Natural killer cell (primary cell): ENCODE measurements at regions not wholly inside any gene's neighbourhood (a gene's known extent, or its start where the extent isn't known, plus 50 kb on each side); places are given as distances from the start of the nearest gene placed in this dataset.

Experiments
- ATAC-seq, 3 donors: fragments of 150-1000 bp in 2 of 3; fragments of 200-7000 bp in 1 of 3; cut with Tn5 transposase; 1 replicate in 1 of 3; 2 replicates in 2 of 3; pipeline ENCODE4 v1.10.0; 2021; ENCODE audit warnings: mild to moderate bottlenecking in 2 of 3, moderate library complexity in 2 of 3
- DNase-seq, 2 donors: peaks; one replicate each; pipeline versions ENCODE4 v3.0.0 to v3.0.0-alpha.2; 2013 to 2021; ENCODE audit warnings: mixed read lengths in 1 of 2
- H3K27ac ChIP-seq: one replicate; pipeline ENCODE4 v1.5.1; 2013; ENCODE audit warnings: mild to moderate bottlenecking, low read length
- H3K27me3 ChIP-seq: one replicate; pipeline ENCODE4 v1.6.1; 2013; ENCODE audit warnings: low read length; ENCODE audit not compliant: control insufficient read depth, insufficient read depth
- H3K36me3 ChIP-seq: one replicate; pipeline ENCODE4 v1.6.1; 2013; ENCODE audit warnings: low read length; ENCODE audit not compliant: control insufficient read depth, insufficient read depth
- H3K4me1 ChIP-seq: one replicate; pipeline ENCODE4 v1.6.1; 2013; ENCODE audit warnings: low read length; ENCODE audit not compliant: control insufficient read depth, insufficient read depth
- H3K4me3 ChIP-seq: one replicate; pipeline ENCODE4 v1.5.1; 2013; ENCODE audit warnings: low read length
- H3K9me3 ChIP-seq: one replicate; pipeline ENCODE4 v1.6.1; 2013; ENCODE audit warnings: low read length; ENCODE audit not compliant: control insufficient read depth, insufficient read depth
- H3K27ac Mint-ChIP-seq, 2 donors: one replicate each; pipeline ENCODE4 v1.8.0; 2022; ENCODE audit warnings: mild to moderate bottlenecking in 2 of 2, mixed read lengths in 2 of 2, moderate library complexity in 1 of 2
- H3K27me3 Mint-ChIP-seq, 2 donors: one replicate each; pipeline ENCODE4 v1.8.0; 2022; ENCODE audit warnings: low read depth in 2 of 2, mixed read lengths in 2 of 2
- H3K36me3 Mint-ChIP-seq: one replicate; pipeline ENCODE4 v1.8.0; 2022; ENCODE audit warnings: mixed read lengths
- H3K4me1 Mint-ChIP-seq, 2 donors: one replicate each; pipeline ENCODE4 v1.8.0; 2022; ENCODE audit warnings: mixed read lengths in 2 of 2
- H3K4me3 Mint-ChIP-seq: one replicate; pipeline ENCODE4 v1.8.0; 2022; ENCODE audit warnings: mild to moderate bottlenecking, moderate library complexity, mixed read lengths
- H3K9me3 Mint-ChIP-seq, 2 donors: one replicate each; pipeline ENCODE4 v1.8.0; 2022; ENCODE audit warnings: mixed read lengths in 2 of 2
- WGBS: methylation state at CpG from one replicate; pipeline ENCODE4 v1.1.7; 2013; ENCODE audit warnings: missing lambda C conversion rate; ENCODE audit not compliant: insufficient coverage; 5-methylcytosine and 5-hydroxymethylcytosine counted together
- intact Hi-C: fragments of 100-400 bp; cut with micrococcal nuclease; formaldehyde crosslinking; loops from one replicate; pipeline ENCODE4 v1.14.2; 2022
- TF ChIP-seq, protein P1 (sequence below): fragments of 200-600 bp; IDR thresholded peaks from one replicate; pipeline ENCODE4 v1.8.0; 2022; ENCODE audit warnings: antibody characterized with exemption

DNA sequence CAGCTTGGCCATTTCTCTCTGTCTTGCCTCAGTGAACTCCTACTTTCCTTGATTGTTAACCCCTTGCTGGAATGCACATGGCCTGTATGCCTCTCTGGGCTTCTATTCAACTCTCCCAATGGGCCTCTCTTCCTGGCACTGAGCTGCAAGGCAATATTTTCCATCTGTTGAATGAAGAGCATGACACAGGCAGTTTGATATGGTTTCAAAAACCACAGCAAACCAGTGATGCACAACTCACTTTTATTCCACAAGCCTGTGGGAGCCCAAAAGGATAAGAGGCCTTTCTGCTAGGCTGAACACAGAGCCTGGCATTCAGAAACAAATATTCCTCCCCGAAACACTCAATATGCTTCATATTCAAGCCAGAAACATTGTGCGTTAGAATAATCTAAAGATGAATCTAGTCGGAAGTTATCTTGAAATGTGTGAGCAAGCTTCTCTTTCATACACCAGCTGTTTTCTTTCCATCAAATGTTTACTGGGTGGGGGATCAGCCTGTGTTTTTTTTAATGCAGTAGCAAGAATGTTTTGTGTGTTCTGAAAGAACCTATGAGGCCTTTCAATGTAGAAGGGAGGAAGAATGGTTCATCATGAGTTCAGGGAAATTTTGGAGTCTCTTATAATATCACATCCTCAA, 443.1 kb upstream of the SPRY2 start:
- Mint-ChIP-seq H3K27ac (no peak overlapping the region), H3K36me3 (no peaks in the 10 kb centered on the region), H3K9me3 (no peaks in the 10 kb centered on the region), H3K4me3 (no peak overlapping the region), H3K4me1 (no peaks in the 10 kb centered on the region), H3K27me3 (no peaks in the 10 kb centered on the region)
- 80% methylated on average over 1 of the region's 3 CpGs for WGBS
- Histone ChIP-seq H3K36me3 (no peaks in the 10 kb centered on the region), H3K27me3 (no peaks in the 10 kb centered on the region), H3K9me3 (no peaks in the 10 kb centered on the region), H3K4me3 (no peak overlapping the region), H3K4me1 (no peaks in the 10 kb centered on the region), H3K27ac (no peak overlapping the region)
- intact Hi-C loops: no loop called here
- no peak for ATAC-seq
- DNase-seq: no peak
- TF ChIP-seq, protein P1, sequence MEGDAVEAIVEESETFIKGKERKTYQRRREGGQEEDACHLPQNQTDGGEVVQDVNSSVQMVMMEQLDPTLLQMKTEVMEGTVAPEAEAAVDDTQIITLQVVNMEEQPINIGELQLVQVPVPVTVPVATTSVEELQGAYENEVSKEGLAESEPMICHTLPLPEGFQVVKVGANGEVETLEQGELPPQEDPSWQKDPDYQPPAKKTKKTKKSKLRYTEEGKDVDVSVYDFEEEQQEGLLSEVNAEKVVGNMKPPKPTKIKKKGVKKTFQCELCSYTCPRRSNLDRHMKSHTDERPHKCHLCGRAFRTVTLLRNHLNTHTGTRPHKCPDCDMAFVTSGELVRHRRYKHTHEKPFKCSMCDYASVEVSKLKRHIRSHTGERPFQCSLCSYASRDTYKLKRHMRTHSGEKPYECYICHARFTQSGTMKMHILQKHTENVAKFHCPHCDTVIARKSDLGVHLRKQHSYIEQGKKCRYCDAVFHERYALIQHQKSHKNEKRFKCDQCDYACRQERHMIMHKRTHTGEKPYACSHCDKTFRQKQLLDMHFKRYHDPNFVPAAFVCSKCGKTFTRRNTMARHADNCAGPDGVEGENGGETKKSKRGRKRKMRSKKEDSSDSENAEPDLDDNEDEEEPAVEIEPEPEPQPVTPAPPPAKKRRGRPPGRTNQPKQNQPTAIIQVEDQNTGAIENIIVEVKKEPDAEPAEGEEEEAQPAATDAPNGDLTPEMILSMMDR: no peak

GRCh38 chr13:80782441-80782840, 441.5 kb upstream of the SPRY2 start:
- TF ChIP-seq, protein P1: no peak
- H3K36me3 Mint-ChIP-seq: no peaks in the 10 kb centered on the region
- H3K27ac Mint-ChIP-seq: no peak overlapping the region
- Histone ChIP-seq H3K4me1 (no peaks in the 10 kb centered on the region), H3K9me3 (no peaks in the 10 kb centered on the region), H3K27ac (no peak overlapping the region), H3K4me3 (no peak overlapping the region), H3K36me3 (no peaks in the 10 kb centered on the region), H3K27me3 (no peaks in the 10 kb centered on the region)
- no CpG with 5 or more reads among the region's 1 CpG for WGBS
- no peaks in the 10 kb centered on the region for H3K9me3 Mint-ChIP-seq
- no peaks in the 10 kb centered on the region for H3K27me3 Mint-ChIP-seq
- ATAC-seq (no peak), DNase-seq (no peak)
- H3K4me3 Mint-ChIP-seq: no peak overlapping the region
- H3K4me1 Mint-ChIP-seq: no peaks in the 10 kb centered on the region
- intact Hi-C loops: no loop called here

GRCh38 chr13:80778297-80778696, 437.4 kb upstream of the SPRY2 start:
- Histone ChIP-seq H3K9me3 (no peaks in the 10 kb centered on the region), H3K4me3 (no peak overlapping the region), H3K36me3 (no peaks in the 10 kb centered on the region), H3K27me3 (no peaks in the 10 kb centered on the region), H3K27ac (no peak overlapping the region), H3K4me1 (no peaks in the 10 kb centered on the region)
- H3K4me1 Mint-ChIP-seq: no peaks in the 10 kb centered on the region
- WGBS: 100% methylated on average over 1 of the region's 1 CpG
- no peaks in the 10 kb centered on the region for H3K27me3 Mint-ChIP-seq
- intact Hi-C loops: no loop called here
- no peak for DNase-seq
- ATAC-seq: no peak
- TF ChIP-seq, protein P1: no peak
- no peak overlapping the region for H3K27ac Mint-ChIP-seq
- H3K36me3 Mint-ChIP-seq: no peaks in the 10 kb centered on the region
- no peak overlapping the region for H3K4me3 Mint-ChIP-seq
- H3K9me3 Mint-ChIP-seq: no peaks in the 10 kb centered on the region

DNA sequence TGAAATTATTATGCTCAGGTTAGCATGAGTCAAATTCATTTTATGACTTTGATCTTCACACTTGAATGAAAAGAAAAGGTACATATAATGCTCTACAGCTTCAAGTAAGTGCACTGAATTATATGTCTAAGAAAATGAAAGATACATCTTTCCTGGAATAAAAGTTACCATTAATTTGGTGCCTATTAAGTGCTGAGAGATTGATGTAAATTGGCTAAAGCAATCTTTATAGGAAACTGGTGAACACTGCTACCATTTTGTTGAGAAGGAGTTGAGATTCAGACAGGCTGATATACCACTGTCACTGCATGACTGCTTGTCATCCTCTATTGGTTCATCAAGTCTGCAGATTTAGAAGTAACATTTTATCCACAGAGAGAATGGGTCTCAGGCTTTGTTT, 416.8 kb upstream of the SPRY2 start:
- Mint-ChIP-seq H3K36me3 (no peaks in the 10 kb centered on the region), H3K27ac (no peak overlapping the region), H3K4me3 (no peak overlapping the region), H3K27me3 (peaks cover 8 to 50% of the 10 kb centered on the region in 2 donors), H3K9me3 (no peaks in the 10 kb centered on the region), H3K4me1 (peaks cover 0 to 4% of the 10 kb centered on the region in 2 donors)
- no peaks in the 10 kb centered on the region for H3K27me3 ChIP-seq
- H3K4me1 ChIP-seq: no peaks in the 10 kb centered on the region
- DNase-seq (no peak), ATAC-seq (no peak)
- no peak overlapping the region for H3K4me3 ChIP-seq
- intact Hi-C loops: no loop called here
- H3K27ac ChIP-seq: no peak overlapping the region
- no peaks in the 10 kb centered on the region for H3K9me3 ChIP-seq
- H3K36me3 ChIP-seq: no peaks in the 10 kb centered on the region
- TF ChIP-seq, protein P1: no peak
